ENCODE measurements at regions not wholly inside any gene's neighbourhood (a gene's known extent, or its start where the extent isn't known, plus 50 kb on each side); places are given as distances from the start of the nearest gene placed in this dataset.

DNA sequence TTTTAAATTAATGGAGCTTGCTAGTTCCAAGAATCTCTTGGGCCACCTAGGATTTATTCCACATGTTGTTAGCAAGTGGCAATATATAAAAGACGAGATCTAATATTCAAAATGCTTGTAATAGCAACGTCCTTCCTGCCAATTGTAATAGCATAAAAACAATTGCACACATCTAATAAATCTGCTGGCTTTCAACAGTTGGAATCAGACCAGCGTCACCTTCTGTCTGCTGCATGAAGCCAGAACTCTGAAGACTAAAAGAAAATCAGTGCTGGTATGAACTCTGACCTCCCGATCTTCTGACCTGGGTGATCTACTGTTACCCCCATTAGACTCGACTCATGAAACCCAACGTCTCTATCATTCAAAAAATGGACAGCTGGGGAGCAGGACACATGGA lies 100.6 kb downstream of the DIO2 start:
- ATAC-seq = no peak
- Histone ChIP-seq H2AFZ (ENCODE audit: low read depth, low read length, poor library complexity, severe bottlenecking) (no peak overlapping the region), H3K9me3 (ENCODE audit: control insufficient read depth in 1 of 2, insufficient read depth in 1 of 2, low read depth in 1 of 2, low read length in 2 of 2) (no peaks in the 10 kb centered on the region), H3K9me2 (ENCODE audit: insufficient read depth) (no peaks in the 10 kb centered on the region), H3K36me3 (ENCODE audit: control insufficient read depth in 1 of 2, insufficient read depth in 2 of 2, low read length in 2 of 2) (no peaks in the 10 kb centered on the region), H3K27ac (ENCODE audit: low read depth, low read length) (no peak overlapping the region), H3K79me2 (ENCODE audit: insufficient read depth, low read length) (no peaks in the 10 kb centered on the region), H4K20me1 (ENCODE audit: insufficient read depth) (no peaks in the 10 kb centered on the region), H3K4me2 (ENCODE audit: low read length) (no peak overlapping the region), H3K27me3 (ENCODE audit: insufficient read depth, low read length) (no peaks in the 10 kb centered on the region), H3K9ac (ENCODE audit: low read length) (no peak overlapping the region), H3K4me3 (replicated peaks in 1 of 2; ENCODE audit: low read depth in 1 of 2, low read length in 2 of 2) (no peak overlapping the region), H3K4me1 (ENCODE audit: control insufficient read depth in 1 of 2, insufficient read depth in 2 of 2, low read length in 2 of 2) (no peaks in the 10 kb centered on the region)
- BruUV-seq (replicated peaks) = no TSS peak
- intact Hi-C loops (cut with micrococcal nuclease) = no loop called here
- TF ChIP-seq ZNF274 (IDR thresholded peaks at IDR 0.05; ENCODE audit: low read depth, low read length) (no peak), SRF (IDR thresholded peaks at IDR 0.05; ENCODE audit: low read depth) (no peak), RAD21 (IDR thresholded peaks at IDR 0.05; ENCODE audit: low read depth) (no peak)
- TF ChIP-seq, protein P1, sequence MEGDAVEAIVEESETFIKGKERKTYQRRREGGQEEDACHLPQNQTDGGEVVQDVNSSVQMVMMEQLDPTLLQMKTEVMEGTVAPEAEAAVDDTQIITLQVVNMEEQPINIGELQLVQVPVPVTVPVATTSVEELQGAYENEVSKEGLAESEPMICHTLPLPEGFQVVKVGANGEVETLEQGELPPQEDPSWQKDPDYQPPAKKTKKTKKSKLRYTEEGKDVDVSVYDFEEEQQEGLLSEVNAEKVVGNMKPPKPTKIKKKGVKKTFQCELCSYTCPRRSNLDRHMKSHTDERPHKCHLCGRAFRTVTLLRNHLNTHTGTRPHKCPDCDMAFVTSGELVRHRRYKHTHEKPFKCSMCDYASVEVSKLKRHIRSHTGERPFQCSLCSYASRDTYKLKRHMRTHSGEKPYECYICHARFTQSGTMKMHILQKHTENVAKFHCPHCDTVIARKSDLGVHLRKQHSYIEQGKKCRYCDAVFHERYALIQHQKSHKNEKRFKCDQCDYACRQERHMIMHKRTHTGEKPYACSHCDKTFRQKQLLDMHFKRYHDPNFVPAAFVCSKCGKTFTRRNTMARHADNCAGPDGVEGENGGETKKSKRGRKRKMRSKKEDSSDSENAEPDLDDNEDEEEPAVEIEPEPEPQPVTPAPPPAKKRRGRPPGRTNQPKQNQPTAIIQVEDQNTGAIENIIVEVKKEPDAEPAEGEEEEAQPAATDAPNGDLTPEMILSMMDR (IDR thresholded peaks at IDR 0.05 in 2 of 3, conservative IDR thresholded peaks at IDR 0.05 in 1 of 3; ENCODE audit: borderline replicate concordance in 1 of 3, insufficient read depth in 1 of 3, low read depth in 2 of 3, low read length in 2 of 3) = no peak
- TF ChIP-seq, protein P2, sequence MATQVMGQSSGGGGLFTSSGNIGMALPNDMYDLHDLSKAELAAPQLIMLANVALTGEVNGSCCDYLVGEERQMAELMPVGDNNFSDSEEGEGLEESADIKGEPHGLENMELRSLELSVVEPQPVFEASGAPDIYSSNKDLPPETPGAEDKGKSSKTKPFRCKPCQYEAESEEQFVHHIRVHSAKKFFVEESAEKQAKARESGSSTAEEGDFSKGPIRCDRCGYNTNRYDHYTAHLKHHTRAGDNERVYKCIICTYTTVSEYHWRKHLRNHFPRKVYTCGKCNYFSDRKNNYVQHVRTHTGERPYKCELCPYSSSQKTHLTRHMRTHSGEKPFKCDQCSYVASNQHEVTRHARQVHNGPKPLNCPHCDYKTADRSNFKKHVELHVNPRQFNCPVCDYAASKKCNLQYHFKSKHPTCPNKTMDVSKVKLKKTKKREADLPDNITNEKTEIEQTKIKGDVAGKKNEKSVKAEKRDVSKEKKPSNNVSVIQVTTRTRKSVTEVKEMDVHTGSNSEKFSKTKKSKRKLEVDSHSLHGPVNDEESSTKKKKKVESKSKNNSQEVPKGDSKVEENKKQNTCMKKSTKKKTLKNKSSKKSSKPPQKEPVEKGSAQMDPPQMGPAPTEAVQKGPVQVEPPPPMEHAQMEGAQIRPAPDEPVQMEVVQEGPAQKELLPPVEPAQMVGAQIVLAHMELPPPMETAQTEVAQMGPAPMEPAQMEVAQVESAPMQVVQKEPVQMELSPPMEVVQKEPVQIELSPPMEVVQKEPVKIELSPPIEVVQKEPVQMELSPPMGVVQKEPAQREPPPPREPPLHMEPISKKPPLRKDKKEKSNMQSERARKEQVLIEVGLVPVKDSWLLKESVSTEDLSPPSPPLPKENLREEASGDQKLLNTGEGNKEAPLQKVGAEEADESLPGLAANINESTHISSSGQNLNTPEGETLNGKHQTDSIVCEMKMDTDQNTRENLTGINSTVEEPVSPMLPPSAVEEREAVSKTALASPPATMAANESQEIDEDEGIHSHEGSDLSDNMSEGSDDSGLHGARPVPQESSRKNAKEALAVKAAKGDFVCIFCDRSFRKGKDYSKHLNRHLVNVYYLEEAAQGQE (IDR thresholded peaks at IDR 0.05; ENCODE audit: low read depth) = no peak
- CTCF ChIA-PET = no interaction called here
- no peak for DNase-seq (ENCODE audit: low read depth, low spot score)
- POLR2A ChIA-PET = no interaction called here
- RAD21 ChIA-PET (ENCODE audit: low non-redundant PET in 1 of 2, low total read pairs in 2 of 2, uncharacterized antibody in 2 of 2, unreplicated experiment in 2 of 2) = no interaction called here

Data from HCT116 (cell line).